GM04504 (cell line): ENCODE measurements at regions not wholly inside any gene's neighbourhood (a gene's known extent, or its start where the extent isn't known, plus 50 kb on each side); places are given as distances from the start of the nearest gene placed in this dataset.

Source experiments
- DNase-seq: peaks from one replicate; pipeline ENCODE4 v3.0.0-alpha.2; 2012; ENCODE audit warnings: low read depth

- no peak for DNase-seq
Measured at GRCh38 chr12:14153803-14154202, 172.4 kb upstream of the GRIN2B start.

GRCh38 chr12:14156606-14157005, 175.2 kb upstream of the GRIN2B start:
- no peak for DNase-seq

GRCh38 chr12:14157088-14157747, 175.8 kb upstream of the GRIN2B start:
- no peak for DNase-seq

- no peak for DNase-seq
Measured at GRCh38 chr12:14164266-14164665, 182.9 kb upstream of the GRIN2B start.

GRCh38 chr12:14167005-14167628, 185.7 kb upstream of the GRIN2B start:
- peak; percentile 21 for DNase-seq

- DNase-seq: no peak
Measured at GRCh38 chr12:14169281-14169680, 187.9 kb upstream of the GRIN2B start.

GRCh38 chr12:14171106-14171505, 189.7 kb upstream of the GRIN2B start:
- DNase-seq: no peak

- no peak for DNase-seq
Measured at GRCh38 chr12:14175206-14175605, 190.3 kb upstream of the ATF7IP start.

GRCh38 chr12:14185427-14186192, 179.9 kb upstream of the ATF7IP start:
- peak; percentile 3 for DNase-seq

GRCh38 chr12:14186193-14186502, 179.3 kb upstream of the ATF7IP start:
- DNase-seq: no peak

GRCh38 chr12:14187002-14187401, 178.5 kb upstream of the ATF7IP start:
- DNase-seq: no peak

GRCh38 chr12:14187966-14188365, 177.5 kb upstream of the ATF7IP start:
- DNase-seq: no peak

GRCh38 chr12:14188744-14189143, 176.7 kb upstream of the ATF7IP start:
- DNase-seq: no peak

- DNase-seq: no peak
Measured at GRCh38 chr12:14190694-14191093, 174.8 kb upstream of the ATF7IP start.

GRCh38 chr12:14191612-14192011, 173.9 kb upstream of the ATF7IP start:
- DNase-seq: no peak

GRCh38 chr12:14193639-14194038, 171.8 kb upstream of the ATF7IP start:
- no peak for DNase-seq

- DNase-seq: no peak
Measured at GRCh38 chr12:14194572-14194971, 170.9 kb upstream of the ATF7IP start.

GRCh38 chr12:14199455-14200198, 165.9 kb upstream of the ATF7IP start:
- DNase-seq: no peak

GRCh38 chr12:14200598-14200997, 164.9 kb upstream of the ATF7IP start:
- DNase-seq: no peak

- DNase-seq: no peak
Measured at GRCh38 chr12:14201291-14201690, 164.2 kb upstream of the ATF7IP start.

GRCh38 chr12:14207905-14208551, 157.5 kb upstream of the ATF7IP start:
- DNase-seq: no peak

- DNase-seq: no peak
Measured at GRCh38 chr12:14211947-14212387, 153.5 kb upstream of the ATF7IP start.
